ENCODE measurements at regions not wholly inside any gene's neighbourhood (a gene's known extent, or its start where the extent isn't known, plus 50 kb on each side); places are given as distances from the start of the nearest gene placed in this dataset.

GRCh38 chr18:57202881-57203280, 56.0 kb downstream of the BOD1L2 start:
- peaks cover under 1% of the 10 kb centered on the region for H3K9me3 Mint-ChIP-seq
- ATAC-seq: no peak

DNA sequence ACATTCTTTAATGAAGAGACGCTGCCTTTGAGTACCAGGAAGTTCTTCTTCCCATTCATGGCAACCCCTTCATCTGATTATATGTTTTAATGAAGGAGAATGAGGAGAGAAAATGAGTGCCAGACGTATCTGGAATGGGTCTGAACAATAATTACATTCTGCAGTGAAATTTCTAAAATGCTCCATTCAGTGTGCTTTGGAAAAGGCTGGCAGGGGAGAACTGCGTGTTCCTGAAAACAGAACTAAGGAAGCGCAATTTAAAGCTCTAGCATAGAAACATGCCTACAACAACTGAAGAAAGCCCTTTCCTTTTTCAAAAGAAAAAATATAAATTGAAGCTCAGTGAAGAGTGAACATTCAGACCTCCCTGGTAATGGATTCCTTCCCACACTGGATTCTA, 58.8 kb downstream of the BOD1L2 start:
- H3K4me1 Mint-ChIP-seq (ENCODE audit: low read depth in 2 of 2): peaks cover 8 to 9% of the 10 kb centered on the region in 2 donors
- H3K4me3 Mint-ChIP-seq: no peak overlapping the region
- DNase-seq (ENCODE audit: low spot score) (no peak), ATAC-seq (no peak)
- H3K27me3 Mint-ChIP-seq: peaks cover 15% of the 10 kb centered on the region in 2 donors
- no peak overlapping the region for H3K27ac Mint-ChIP-seq
- no peaks in the 10 kb centered on the region for H3K36me3 Mint-ChIP-seq
- H3K9me3 Mint-ChIP-seq: no peaks in the 10 kb centered on the region

More at GRCh38 chr18:57202881-57203280, 56.0 kb downstream of the BOD1L2 start:
- Mint-ChIP-seq H3K4me1 (ENCODE audit: low read depth in 2 of 2) (no peaks in the 10 kb centered on the region), H3K36me3 (no peaks in the 10 kb centered on the region), H3K27me3 (peaks cover 6 to 13% of the 10 kb centered on the region in 2 donors), H3K4me3 (no peak overlapping the region), H3K27ac (no peak overlapping the region)
- DNase-seq (ENCODE audit: low spot score): no peak

DNA sequence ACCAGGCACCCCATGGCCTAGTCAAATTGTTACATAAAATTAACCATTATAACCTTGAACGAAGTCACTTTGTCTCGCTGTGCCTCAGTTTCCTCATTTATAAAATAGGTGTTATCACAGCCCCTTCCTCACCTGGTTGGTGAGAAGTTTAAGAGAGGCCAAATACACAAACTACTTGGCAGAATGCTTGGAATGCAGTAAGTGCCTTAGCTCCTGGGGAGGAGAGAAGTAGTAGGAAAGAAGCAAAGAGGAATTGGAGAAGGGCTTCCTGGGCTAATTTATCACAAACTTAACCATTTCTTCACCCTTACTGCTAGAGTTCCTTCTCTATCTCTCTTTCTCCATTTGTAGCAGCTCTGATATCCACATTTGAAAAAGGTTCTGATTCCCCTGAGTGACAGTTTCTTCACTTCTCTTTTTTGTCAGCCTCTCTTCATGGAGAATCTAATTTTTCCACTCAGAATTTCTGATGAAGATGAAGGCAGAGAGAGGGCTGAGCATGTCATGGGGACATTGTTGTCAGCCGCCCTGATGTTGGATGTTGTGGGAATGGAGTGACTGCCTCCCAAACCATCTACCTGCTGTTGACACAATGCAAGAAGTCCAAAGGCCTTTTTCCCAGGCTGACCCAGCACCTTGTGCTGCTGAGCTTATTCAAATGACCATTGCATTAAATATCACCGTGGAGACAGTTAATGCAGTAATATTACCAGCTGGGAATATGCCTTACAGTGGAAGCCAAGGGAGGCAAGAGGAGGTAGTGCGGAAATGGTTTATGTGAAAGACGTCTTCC, 60.4 kb downstream of the BOD1L2 start:
- peaks cover 24 to 28% of the 10 kb centered on the region in 2 donors for H3K27me3 Mint-ChIP-seq
- no peak overlapping the region for H3K4me3 Mint-ChIP-seq
- ATAC-seq (no peak), DNase-seq (ENCODE audit: low spot score) (no peak)
- no peaks in the 10 kb centered on the region for H3K36me3 Mint-ChIP-seq
- peaks cover 8 to 9% of the 10 kb centered on the region in 2 donors for H3K4me1 Mint-ChIP-seq (ENCODE audit: low read depth in 2 of 2)
- H3K27ac Mint-ChIP-seq: no peak overlapping the region
- no peaks in the 10 kb centered on the region for H3K9me3 Mint-ChIP-seq

DNA sequence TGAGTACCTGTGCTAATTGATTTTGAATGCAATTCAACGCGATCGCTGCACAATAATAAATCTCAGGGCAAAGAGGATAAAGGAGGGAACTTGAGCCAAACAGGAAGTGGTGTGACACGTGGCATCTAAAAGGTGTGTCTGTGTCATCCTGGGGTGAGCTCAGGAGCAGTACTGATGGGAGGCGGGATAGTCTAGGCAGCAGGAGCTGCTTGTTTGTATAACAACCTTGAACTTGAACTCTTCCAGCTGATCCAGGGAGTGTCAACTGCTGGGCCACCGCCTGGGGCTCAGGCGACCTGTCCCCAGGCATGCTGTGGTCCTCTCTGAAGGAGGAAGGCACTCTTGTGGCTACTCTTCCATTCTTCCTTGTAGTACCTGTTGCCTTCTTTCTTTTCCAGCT, 61.2 kb downstream of the BOD1L2 start:
- DNase-seq (ENCODE audit: low spot score) (no peak), ATAC-seq (no peak)
- Mint-ChIP-seq H3K4me1 (ENCODE audit: low read depth in 2 of 2) (peaks cover 8 to 9% of the 10 kb centered on the region in 2 donors), H3K4me3 (no peak overlapping the region), H3K36me3 (no peaks in the 10 kb centered on the region), H3K9me3 (no peaks in the 10 kb centered on the region), H3K27ac (no peak overlapping the region), H3K27me3 (peaks cover 24 to 28% of the 10 kb centered on the region in 2 donors)

DNA sequence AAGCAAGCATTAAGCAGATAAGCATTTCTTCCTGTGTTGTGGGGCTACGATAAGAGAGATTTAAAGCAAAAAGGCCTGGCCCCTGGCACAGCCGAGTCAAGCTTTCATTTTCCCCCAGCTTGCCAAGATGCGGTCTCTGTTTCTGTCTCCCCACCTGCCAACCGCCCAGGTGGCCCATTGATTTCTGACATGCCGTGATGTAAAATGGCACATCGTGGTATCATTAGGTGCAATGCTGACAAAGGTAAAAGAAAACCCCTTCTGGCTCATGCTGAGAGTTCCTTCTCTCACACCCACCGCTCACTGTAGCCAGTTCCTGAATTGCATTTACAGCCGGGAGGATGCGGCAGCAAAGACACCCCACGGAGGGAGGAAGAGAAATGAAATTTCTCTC, 62.8 kb downstream of the BOD1L2 start:
- no peak for ATAC-seq
- no peaks in the 10 kb centered on the region for H3K9me3 Mint-ChIP-seq
- peaks cover 24 to 28% of the 10 kb centered on the region in 2 donors for H3K27me3 Mint-ChIP-seq

DNA sequence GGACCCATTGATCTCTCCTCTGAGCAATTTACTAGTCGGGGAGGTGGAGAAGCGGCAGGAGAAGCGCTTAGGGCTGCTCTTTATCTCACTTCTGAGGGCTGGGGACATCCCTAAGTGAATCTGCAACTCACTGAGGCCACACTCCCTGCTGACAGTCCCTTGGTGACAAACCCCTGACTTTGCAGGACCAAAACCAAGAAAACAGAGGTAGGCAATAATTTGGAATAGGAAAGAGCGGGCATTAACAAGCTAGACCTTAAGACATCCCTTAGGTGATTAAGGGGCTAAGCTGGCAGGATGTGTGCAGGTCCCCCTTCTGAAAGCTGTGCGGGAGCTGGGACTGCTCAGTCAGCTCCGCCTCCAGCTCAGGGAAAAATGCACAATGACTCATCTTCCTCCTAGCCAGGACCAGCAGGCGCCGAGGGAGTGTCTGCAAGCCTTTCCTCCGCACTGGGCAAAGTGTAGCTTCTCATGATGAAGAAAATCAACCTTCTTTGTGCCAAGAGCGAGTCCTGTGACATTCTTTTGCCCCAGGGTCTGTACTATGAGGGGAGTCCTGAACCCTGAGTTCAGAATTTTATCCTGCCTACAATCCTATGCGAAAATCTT, 63.3 kb downstream of the BOD1L2 start:
- Mint-ChIP-seq H3K36me3 (no peaks in the 10 kb centered on the region), H3K4me3 (peak overlapping the region; percentile 25), H3K27me3 (peaks cover 24 to 28% of the 10 kb centered on the region in 2 donors), H3K9me3 (no peaks in the 10 kb centered on the region), H3K4me1 (ENCODE audit: low read depth in 2 of 2) (peaks cover 8 to 9% of the 10 kb centered on the region in 2 donors), H3K27ac (no peak overlapping the region)
- no peak for DNase-seq (ENCODE audit: low spot score)
- peak in 1 of 2 donors; percentile 11 for ATAC-seq

More for the DNA sequence above, 62.8 kb downstream of the BOD1L2 start:
- DNase-seq (ENCODE audit: low spot score): no peak
- Mint-ChIP-seq H3K4me1 (ENCODE audit: low read depth in 2 of 2) (peaks cover 8 to 9% of the 10 kb centered on the region in 2 donors), H3K27ac (no peak overlapping the region), H3K4me3 (peak overlapping the region; percentile 25), H3K36me3 (no peaks in the 10 kb centered on the region)

- H3K4me3 Mint-ChIP-seq: no peak overlapping the region
Measured at GRCh38 chr18:57210716-57211411, 64.0 kb downstream of the BOD1L2 start.

DNA sequence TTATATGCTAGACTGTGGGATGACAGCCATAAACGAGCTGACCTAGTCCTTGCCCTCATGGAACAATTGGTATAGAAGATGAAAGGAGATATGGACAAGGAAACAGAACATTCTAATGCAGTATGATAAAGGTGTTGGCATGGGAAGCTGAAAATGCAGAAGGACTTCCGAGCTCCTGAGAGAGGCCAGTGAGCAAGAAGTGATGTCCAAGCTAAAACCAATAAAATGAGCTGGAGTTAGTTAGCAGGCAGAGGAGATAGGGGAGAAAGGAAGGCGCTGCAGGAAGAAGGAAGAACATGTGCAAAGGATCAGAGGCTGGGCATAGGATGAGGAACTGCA, 64.5 kb downstream of the BOD1L2 start:
- ATAC-seq (no peak), DNase-seq (ENCODE audit: low spot score) (no peak)
- Mint-ChIP-seq H3K27ac (no peak overlapping the region), H3K36me3 (no peaks in the 10 kb centered on the region), H3K27me3 (peaks cover 24 to 28% of the 10 kb centered on the region in 2 donors), H3K4me3 (no peak overlapping the region), H3K4me1 (ENCODE audit: low read depth in 2 of 2) (peaks cover 8 to 9% of the 10 kb centered on the region in 2 donors), H3K9me3 (no peaks in the 10 kb centered on the region)

More at GRCh38 chr18:57210716-57211411, 64.0 kb downstream of the BOD1L2 start:
- Mint-ChIP-seq H3K9me3 (no peaks in the 10 kb centered on the region), H3K27me3 (peaks cover 24 to 28% of the 10 kb centered on the region in 2 donors), H3K36me3 (no peaks in the 10 kb centered on the region), H3K27ac (no peak overlapping the region), H3K4me1 (ENCODE audit: low read depth in 2 of 2) (peaks cover 8 to 9% of the 10 kb centered on the region in 2 donors)
- no peak for DNase-seq (ENCODE audit: low spot score)
- no peak for ATAC-seq

GRCh38 chr18:57211776-57212175, 64.9 kb downstream of the BOD1L2 start:
- Mint-ChIP-seq H3K27ac (no peak overlapping the region), H3K36me3 (no peaks in the 10 kb centered on the region), H3K27me3 (peaks cover 24 to 28% of the 10 kb centered on the region in 2 donors), H3K9me3 (no peaks in the 10 kb centered on the region), H3K4me3 (no peak overlapping the region), H3K4me1 (ENCODE audit: low read depth in 2 of 2) (peaks cover 8 to 9% of the 10 kb centered on the region in 2 donors)
- DNase-seq (ENCODE audit: low spot score) (no peak), ATAC-seq (no peak)

GRCh38 chr18:57212678-57213077, 65.8 kb downstream of the BOD1L2 start:
- no peak for DNase-seq (ENCODE audit: low spot score)
- Mint-ChIP-seq H3K27ac (no peak overlapping the region), H3K27me3 (peaks cover 20 to 23% of the 10 kb centered on the region in 2 donors), H3K4me1 (ENCODE audit: low read depth in 2 of 2) (peaks cover 8 to 9% of the 10 kb centered on the region in 2 donors), H3K9me3 (no peaks in the 10 kb centered on the region), H3K4me3 (no peak overlapping the region), H3K36me3 (no peaks in the 10 kb centered on the region)
- ATAC-seq: no peak

- H3K4me3 Mint-ChIP-seq: no peak overlapping the region
- peaks cover 2 to 3% of the 10 kb centered on the region in 2 donors for H3K4me1 Mint-ChIP-seq (ENCODE audit: low read depth in 2 of 2)
- H3K36me3 Mint-ChIP-seq: no peaks in the 10 kb centered on the region
- peaks cover 9 to 13% of the 10 kb centered on the region in 2 donors for H3K27me3 Mint-ChIP-seq
- H3K27ac Mint-ChIP-seq: no peak overlapping the region
- ATAC-seq (no peak), DNase-seq (ENCODE audit: low spot score) (no peak)
- no peaks in the 10 kb centered on the region for H3K9me3 Mint-ChIP-seq
Measured at GRCh38 chr18:57214976-57215375, 68.1 kb downstream of the BOD1L2 start.

GRCh38 chr18:57218281-57218680, 71.4 kb downstream of the BOD1L2 start:
- H3K4me1 Mint-ChIP-seq (ENCODE audit: low read depth in 2 of 2): no peaks in the 10 kb centered on the region
- ATAC-seq: no peak
- no peak overlapping the region for H3K4me3 Mint-ChIP-seq
- DNase-seq (ENCODE audit: low spot score): no peak
- no peaks in the 10 kb centered on the region for H3K27me3 Mint-ChIP-seq
- no peaks in the 10 kb centered on the region for H3K36me3 Mint-ChIP-seq
- H3K27ac Mint-ChIP-seq: no peak overlapping the region
- H3K9me3 Mint-ChIP-seq: no peaks in the 10 kb centered on the region

- no peak overlapping the region for H3K4me3 Mint-ChIP-seq
- H3K4me1 Mint-ChIP-seq (ENCODE audit: low read depth in 2 of 2): no peaks in the 10 kb centered on the region
Measured at GRCh38 chr18:57219964-57220363, 73.1 kb downstream of the BOD1L2 start.

GRCh38 chr18:57220480-57220879, 73.6 kb downstream of the BOD1L2 start:
- Mint-ChIP-seq H3K9me3 (no peaks in the 10 kb centered on the region), H3K27me3 (no peaks in the 10 kb centered on the region), H3K27ac (no peak overlapping the region), H3K4me3 (no peak overlapping the region), H3K36me3 (no peaks in the 10 kb centered on the region), H3K4me1 (ENCODE audit: low read depth in 2 of 2) (no peaks in the 10 kb centered on the region)
- no peak for ATAC-seq
- no peak for DNase-seq (ENCODE audit: low spot score)

More at GRCh38 chr18:57219964-57220363, 73.1 kb downstream of the BOD1L2 start:
- H3K9me3 Mint-ChIP-seq: no peaks in the 10 kb centered on the region
- ATAC-seq (no peak), DNase-seq (ENCODE audit: low spot score) (no peak)
- no peaks in the 10 kb centered on the region for H3K36me3 Mint-ChIP-seq
- no peak overlapping the region for H3K27ac Mint-ChIP-seq
- H3K27me3 Mint-ChIP-seq: no peaks in the 10 kb centered on the region

All from natural killer cell treated with Interleukin-12 subunit alpha and Interleukin-12 subunit beta and Interleukin-15 and Interleukin-18, amount 100 ng/mL, for 72 hours (primary cell).